Nephron (organoid): ENCODE measurements at regions not wholly inside any gene's neighbourhood (a gene's known extent, or its start where the extent isn't known, plus 50 kb on each side); places are given as distances from the start of the nearest gene placed in this dataset.

Experiments used
- H3K27ac Mint-ChIP-seq, 3 experiments: 2 replicates each; pipeline ENCODE4 v1.8.0; 2020; ENCODE audit warnings: mixed read lengths in 3 of 3, mild to moderate bottlenecking in 2 of 3, moderate library complexity in 1 of 3
- H3K27me3 Mint-ChIP-seq: 2 replicates; pipeline ENCODE4 v1.8.0; 2021; ENCODE audit warnings: low read depth, mild to moderate bottlenecking, moderate library complexity, mixed read lengths
- H3K36me3 Mint-ChIP-seq: 2 replicates; pipeline ENCODE4 v1.8.0; 2020; ENCODE audit warnings: low read depth, mixed read lengths
- H3K4me1 Mint-ChIP-seq: 2 replicates; pipeline ENCODE4 v1.8.0; 2020; ENCODE audit warnings: mixed read lengths
- H3K4me3 Mint-ChIP-seq, 3 experiments: 2 replicates each; pipeline ENCODE4 v1.8.0; 2020; ENCODE audit warnings: mild to moderate bottlenecking in 3 of 3, mixed read lengths in 3 of 3, moderate library complexity in 2 of 3
- H3K9me3 Mint-ChIP-seq: 2 replicates; pipeline ENCODE4 v1.8.0; 2020; ENCODE audit warnings: mixed read lengths
- TF ChIP-seq, protein P1 (sequence below), 3 experiments: fragments of 200-600 bp; sonication (generic); IDR thresholded peaks; one replicate each; pipeline ENCODE4 v1.5.0; 2021; ENCODE audit warnings: antibody characterized with exemption in 3 of 3; ENCODE audit not compliant: unreplicated experiment in 3 of 3

DNA sequence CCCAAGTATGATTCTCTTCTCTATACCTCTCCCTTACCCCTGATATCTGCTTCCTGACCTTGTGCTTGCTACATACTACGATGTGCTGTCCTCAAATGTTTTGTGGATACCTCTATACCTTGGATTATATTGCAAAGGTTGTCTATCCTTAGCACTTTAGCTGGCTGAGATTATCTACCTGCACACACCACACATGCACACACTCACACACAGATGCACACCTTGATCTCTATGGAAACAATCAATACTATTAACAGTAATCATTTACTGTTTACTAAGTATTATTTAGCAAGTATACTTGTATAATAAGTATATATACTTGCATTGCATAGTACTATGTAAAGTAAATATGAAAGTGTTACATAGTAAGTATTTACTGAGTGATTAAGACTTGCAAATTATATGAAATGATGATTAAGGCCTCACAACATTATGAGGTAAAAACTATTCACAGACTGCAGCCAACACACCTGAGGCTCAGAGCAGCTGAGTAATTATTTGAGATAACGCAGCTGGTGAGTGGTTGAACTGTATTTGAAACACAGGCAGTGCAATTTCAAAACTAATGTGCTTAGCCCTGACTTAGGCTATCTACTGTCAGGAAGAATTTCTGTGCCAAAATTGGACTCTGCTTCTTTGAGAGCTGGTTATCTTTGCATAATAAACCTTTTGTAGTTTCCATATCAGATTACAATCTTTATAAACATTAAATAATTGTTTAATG lies 699.9 kb downstream of the FRK start:
- H3K27ac Mint-ChIP-seq, result no peak overlapping the region
- peaks cover 6% of the 10 kb centered on the region for H3K9me3 Mint-ChIP-seq
- TF ChIP-seq, protein P1, sequence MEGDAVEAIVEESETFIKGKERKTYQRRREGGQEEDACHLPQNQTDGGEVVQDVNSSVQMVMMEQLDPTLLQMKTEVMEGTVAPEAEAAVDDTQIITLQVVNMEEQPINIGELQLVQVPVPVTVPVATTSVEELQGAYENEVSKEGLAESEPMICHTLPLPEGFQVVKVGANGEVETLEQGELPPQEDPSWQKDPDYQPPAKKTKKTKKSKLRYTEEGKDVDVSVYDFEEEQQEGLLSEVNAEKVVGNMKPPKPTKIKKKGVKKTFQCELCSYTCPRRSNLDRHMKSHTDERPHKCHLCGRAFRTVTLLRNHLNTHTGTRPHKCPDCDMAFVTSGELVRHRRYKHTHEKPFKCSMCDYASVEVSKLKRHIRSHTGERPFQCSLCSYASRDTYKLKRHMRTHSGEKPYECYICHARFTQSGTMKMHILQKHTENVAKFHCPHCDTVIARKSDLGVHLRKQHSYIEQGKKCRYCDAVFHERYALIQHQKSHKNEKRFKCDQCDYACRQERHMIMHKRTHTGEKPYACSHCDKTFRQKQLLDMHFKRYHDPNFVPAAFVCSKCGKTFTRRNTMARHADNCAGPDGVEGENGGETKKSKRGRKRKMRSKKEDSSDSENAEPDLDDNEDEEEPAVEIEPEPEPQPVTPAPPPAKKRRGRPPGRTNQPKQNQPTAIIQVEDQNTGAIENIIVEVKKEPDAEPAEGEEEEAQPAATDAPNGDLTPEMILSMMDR (IDR thresholded peaks at IDR 0.05; ENCODE audit: unreplicated experiment in 3 of 3), result no peak
- H3K4me3 Mint-ChIP-seq, result no peak overlapping the region
- no peaks in the 10 kb centered on the region for H3K4me1 Mint-ChIP-seq
- H3K36me3 Mint-ChIP-seq, result no peaks in the 10 kb centered on the region
- H3K27me3 Mint-ChIP-seq, result no peaks in the 10 kb centered on the region

DNA sequence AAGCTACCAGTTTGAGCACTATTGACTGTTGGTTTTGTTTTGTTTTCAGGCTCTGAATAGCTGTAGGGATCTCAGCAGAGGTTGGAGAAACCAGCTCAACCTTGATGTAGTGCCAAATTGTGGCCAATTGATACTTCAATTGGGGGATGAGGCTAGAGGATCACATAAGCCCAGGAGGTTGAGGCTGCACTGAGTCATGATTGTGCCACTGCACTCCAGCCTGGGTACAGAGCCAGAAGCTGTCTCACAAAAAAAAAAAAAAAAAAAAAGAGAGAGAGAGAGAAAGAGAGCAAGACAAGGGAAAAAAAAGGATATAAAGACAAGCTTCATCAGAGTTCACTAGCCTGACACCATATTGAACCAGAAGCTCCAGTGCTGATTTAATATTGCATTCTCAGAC lies 702.1 kb downstream of the FRK start:
- H3K27ac Mint-ChIP-seq, result no peak overlapping the region
- no peaks in the 10 kb centered on the region for H3K9me3 Mint-ChIP-seq
- TF ChIP-seq, protein P1 (IDR thresholded peaks at IDR 0.05; ENCODE audit: unreplicated experiment in 3 of 3), result no peak
- H3K27me3 Mint-ChIP-seq, result no peaks in the 10 kb centered on the region
- no peaks in the 10 kb centered on the region for H3K36me3 Mint-ChIP-seq
- no peaks in the 10 kb centered on the region for H3K4me1 Mint-ChIP-seq
- H3K4me3 Mint-ChIP-seq, result no peak overlapping the region

DNA sequence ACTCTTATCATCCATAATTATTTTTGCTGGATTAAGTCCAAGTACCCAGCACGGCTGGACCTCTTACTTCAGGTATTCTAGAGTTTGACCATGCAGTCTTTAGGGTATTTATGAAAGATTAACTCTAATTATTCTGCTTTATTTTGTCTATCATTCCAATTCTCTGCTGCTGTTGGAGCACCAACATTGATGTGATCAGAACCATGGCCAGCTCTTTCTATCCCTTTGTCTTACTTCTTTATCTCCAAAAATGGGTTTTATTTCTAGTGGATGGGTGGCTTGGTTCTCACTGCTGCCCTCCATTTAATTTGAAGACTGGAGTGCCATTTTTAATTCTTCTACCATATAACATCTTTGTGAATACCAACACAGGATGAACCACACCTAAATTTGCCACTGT lies 704.3 kb downstream of the FRK start:
- Mint-ChIP-seq H3K27ac (no peak overlapping the region), H3K9me3 (no peaks in the 10 kb centered on the region), H3K4me3 (no peak overlapping the region), H3K27me3 (no peaks in the 10 kb centered on the region), H3K4me1 (peaks cover 4% of the 10 kb centered on the region), H3K36me3 (no peaks in the 10 kb centered on the region)
- TF ChIP-seq, protein P1 (IDR thresholded peaks at IDR 0.05; ENCODE audit: unreplicated experiment in 3 of 3), result no peak

DNA sequence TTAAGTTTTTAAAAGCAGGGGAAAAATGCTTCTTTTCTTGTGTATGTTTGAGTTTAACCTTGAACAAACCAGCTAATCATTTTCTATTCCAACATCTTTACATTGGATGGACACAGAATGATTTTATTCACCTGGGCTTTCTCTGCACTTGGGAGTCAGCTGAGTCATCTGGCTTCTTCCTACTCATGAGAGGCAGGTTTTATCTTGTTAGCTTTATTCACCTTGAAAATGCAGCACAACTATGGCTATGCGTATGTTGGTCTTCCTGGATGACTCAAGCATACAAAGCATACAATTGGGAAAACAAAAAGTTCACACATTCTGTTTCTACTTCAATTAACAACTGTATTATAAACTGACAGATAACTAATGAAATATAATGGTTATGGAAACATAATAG lies 737.7 kb downstream of the FRK start:
- no peaks in the 10 kb centered on the region for H3K36me3 Mint-ChIP-seq
- no peak overlapping the region for H3K27ac Mint-ChIP-seq
- H3K4me3 Mint-ChIP-seq, result no peak overlapping the region
- no peaks in the 10 kb centered on the region for H3K9me3 Mint-ChIP-seq
- TF ChIP-seq, protein P1 (IDR thresholded peaks at IDR 0.05; ENCODE audit: unreplicated experiment in 3 of 3), result no peak
- H3K4me1 Mint-ChIP-seq, result no peaks in the 10 kb centered on the region
- no peaks in the 10 kb centered on the region for H3K27me3 Mint-ChIP-seq

DNA sequence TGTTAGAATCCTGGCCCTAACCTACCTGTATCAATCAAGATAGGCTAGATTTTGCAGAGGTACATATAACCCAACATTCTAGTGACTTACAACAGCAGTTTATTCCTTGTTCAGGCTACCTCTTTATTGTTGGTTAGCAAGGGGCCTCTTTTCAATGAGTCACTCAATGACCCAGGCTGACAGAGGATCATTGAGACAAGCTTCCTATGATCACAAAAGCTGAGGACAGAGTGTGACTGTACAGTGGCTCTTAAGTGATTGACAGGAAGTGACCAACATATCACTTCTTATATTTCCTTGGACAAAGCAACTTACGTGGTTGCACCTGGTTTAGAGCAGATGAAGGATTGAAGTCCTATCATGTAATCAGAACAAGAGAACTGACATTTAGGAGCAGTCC lies 740.9 kb downstream of the FRK start:
- TF ChIP-seq, protein P1 (IDR thresholded peaks at IDR 0.05; ENCODE audit: unreplicated experiment in 3 of 3), result no peak
- Mint-ChIP-seq H3K36me3 (no peaks in the 10 kb centered on the region), H3K4me1 (no peaks in the 10 kb centered on the region), H3K4me3 (no peak overlapping the region), H3K9me3 (no peaks in the 10 kb centered on the region), H3K27ac (no peak overlapping the region), H3K27me3 (no peaks in the 10 kb centered on the region)

DNA sequence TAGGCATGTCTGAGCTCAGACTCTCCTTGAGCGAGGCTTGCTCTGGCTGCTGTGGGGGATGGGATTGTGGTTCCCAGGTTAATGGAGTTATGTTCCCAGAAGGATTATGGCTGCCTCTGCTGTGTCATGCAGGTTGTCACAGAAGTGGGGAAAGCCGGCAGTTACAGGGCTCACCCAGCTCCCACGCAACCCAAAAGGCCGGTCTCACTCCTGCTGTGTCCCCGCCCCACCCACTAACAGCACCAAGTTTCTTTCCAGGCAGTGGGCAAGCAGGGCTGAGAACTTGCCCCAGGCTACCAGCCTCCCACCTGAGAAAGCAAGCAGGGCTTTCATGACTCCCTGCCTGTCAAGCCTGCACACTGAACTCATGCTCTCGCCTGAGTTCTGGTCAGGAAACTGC lies 750.5 kb downstream of the FRK start:
- Mint-ChIP-seq H3K4me3 (no peak overlapping the region), H3K9me3 (peaks cover 20% of the 10 kb centered on the region), H3K36me3 (no peaks in the 10 kb centered on the region), H3K27ac (no peak overlapping the region), H3K4me1 (no peaks in the 10 kb centered on the region), H3K27me3 (no peaks in the 10 kb centered on the region)
- TF ChIP-seq, protein P1 (IDR thresholded peaks at IDR 0.05; ENCODE audit: unreplicated experiment in 3 of 3), result no peak
